HEK293T (cell line): ENCODE measurements at regions not wholly inside any gene's neighbourhood (a gene's known extent, or its start where the extent isn't known, plus 50 kb on each side); places are given as distances from the start of the nearest gene placed in this dataset.
"Not testable (repeated sequence)": the region's sequence is repeated elsewhere in the genome, so short reads cannot be mapped to it uniquely, and the experiment has no call there.

Experiments used
- CTCF ChIA-PET: fragments of 350-600 bp; formaldehyde crosslinking; extraction: SDS; loops from one replicate; lab custom pipeline; 2021; ENCODE audit warnings: antibody characterized with exemption, inconsistent platforms; lab: Yijun Ruan, JAX
- POLR2A ChIA-PET: fragments of 350-600 bp; formaldehyde crosslinking; extraction: SDS; loops from one replicate; lab custom pipeline; 2020; ENCODE audit warnings: antibody characterized with exemption, inconsistent platforms; lab: Yijun Ruan, JAX
- DNase-seq: peaks from one replicate; pipeline ENCODE4 v3.0.0; 2012; ENCODE audit warnings: mixed read lengths; ENCODE audit errors: extremely low spot score
- ARNT ChIP-seq: fragments of 450-650 bp; IDR thresholded peaks from 2 replicates; pipeline ENCODE4 v1.6.1; 2017; ENCODE audit warnings: mild to moderate bottlenecking
- BHLHE40 ChIP-seq: fragments of 450-650 bp; IDR thresholded peaks from 2 replicates; pipeline ENCODE4 v1.6.1; 2016; ENCODE audit warnings: mild to moderate bottlenecking, moderate library complexity, borderline replicate concordance
- CTBP1 ChIP-seq: fragments of 450-650 bp; IDR thresholded peaks from 2 replicates; pipeline ENCODE4 v1.6.1; 2016; ENCODE audit warnings: borderline replicate concordance
- ELF4 ChIP-seq: fragments of 450-650 bp; IDR thresholded peaks from 2 replicates; pipeline ENCODE4 v1.6.1; 2017; ENCODE audit warnings: antibody characterized with exemption
- FOXA1 ChIP-seq: fragments of 450-650 bp; IDR thresholded peaks from 2 replicates; pipeline ENCODE4 v1.6.1; 2016; ENCODE audit warnings: mild to moderate bottlenecking
- FOXK2 ChIP-seq: fragments of 450-650 bp; IDR thresholded peaks from 2 replicates; pipeline ENCODE4 v1.6.1; 2016; ENCODE audit warnings: mild to moderate bottlenecking
- FOXM1 ChIP-seq: fragments of 450-650 bp; IDR thresholded peaks from 2 replicates; pipeline ENCODE4 v1.6.1; 2017; ENCODE audit warnings: mild to moderate bottlenecking, borderline replicate concordance
- HDGF ChIP-seq: fragments of 450-650 bp; IDR thresholded peaks from 2 replicates; pipeline ENCODE4 v1.6.1; 2017; ENCODE audit warnings: antibody characterized with exemption, borderline replicate concordance
- L3MBTL2 ChIP-seq: fragments of 450-650 bp; conservative IDR thresholded peaks from 2 replicates; pipeline ENCODE4 v1.6.1; 2016; ENCODE audit warnings: mild to moderate bottlenecking
- LEF1 ChIP-seq: fragments of 450-650 bp; IDR thresholded peaks from 2 replicates; pipeline ENCODE4 v1.6.1; 2017; ENCODE audit warnings: mild to moderate bottlenecking, borderline replicate concordance
- NFRKB ChIP-seq: fragments of 450-650 bp; IDR thresholded peaks from 2 replicates; pipeline ENCODE4 v1.6.1; 2016; ENCODE audit warnings: mild to moderate bottlenecking, moderate library complexity
- SP1 ChIP-seq: fragments of 450-650 bp; IDR thresholded peaks from 2 replicates; pipeline ENCODE4 v1.6.1; 2017
- SUZ12 ChIP-seq: fragments of 450-650 bp; IDR thresholded peaks from 2 replicates; pipeline ENCODE4 v1.6.1; 2016; ENCODE audit warnings: mild to moderate bottlenecking
- TARDBP ChIP-seq: fragments of 450-650 bp; IDR thresholded peaks from 2 replicates; pipeline ENCODE4 v1.6.1; 2016
- ZNF384 ChIP-seq: fragments of 450-650 bp; IDR thresholded peaks from 2 replicates; pipeline ENCODE4 v1.6.1; 2016
- TF ChIP-seq, protein P1 (sequence below): fragments of 450-650 bp; IDR thresholded peaks from 2 replicates; pipeline ENCODE4 v1.6.1; 2016

DNA sequence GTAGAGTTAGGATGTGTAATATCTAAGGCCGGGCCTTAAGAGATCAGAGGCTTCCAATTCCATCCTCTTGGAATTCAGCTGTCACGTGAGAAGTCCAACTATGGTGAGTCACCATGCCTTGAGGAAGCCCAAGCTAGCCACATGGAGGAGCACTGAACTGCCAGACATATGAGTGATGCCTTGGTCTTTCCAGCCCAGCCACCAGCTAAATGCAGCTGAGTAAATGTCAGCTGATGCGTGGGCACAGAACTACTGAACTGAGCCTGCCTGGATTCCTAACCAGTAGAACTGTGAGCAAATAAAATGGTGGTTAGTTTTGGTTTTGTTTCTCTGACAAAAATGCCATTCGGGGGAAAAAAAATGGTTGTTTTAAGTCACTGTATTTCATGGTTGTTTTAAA lies 153.7 kb upstream of the SERTAD2 start:
- DNase-seq: no peak
- CTCF ChIA-PET: no interaction called here
- TF ChIP-seq SP1 (no peak), CTBP1 (no peak), FOXA1 (no peak), BHLHE40 (no peak), ZNF384 (no peak), TARDBP (no peak), SUZ12 (no peak), FOXM1 (no peak), ELF4 (no peak), HDGF (no peak), ARNT (no peak), NFRKB (no peak), L3MBTL2 (no peak), LEF1 (no peak), FOXK2 (no peak)
- TF ChIP-seq, protein P1, sequence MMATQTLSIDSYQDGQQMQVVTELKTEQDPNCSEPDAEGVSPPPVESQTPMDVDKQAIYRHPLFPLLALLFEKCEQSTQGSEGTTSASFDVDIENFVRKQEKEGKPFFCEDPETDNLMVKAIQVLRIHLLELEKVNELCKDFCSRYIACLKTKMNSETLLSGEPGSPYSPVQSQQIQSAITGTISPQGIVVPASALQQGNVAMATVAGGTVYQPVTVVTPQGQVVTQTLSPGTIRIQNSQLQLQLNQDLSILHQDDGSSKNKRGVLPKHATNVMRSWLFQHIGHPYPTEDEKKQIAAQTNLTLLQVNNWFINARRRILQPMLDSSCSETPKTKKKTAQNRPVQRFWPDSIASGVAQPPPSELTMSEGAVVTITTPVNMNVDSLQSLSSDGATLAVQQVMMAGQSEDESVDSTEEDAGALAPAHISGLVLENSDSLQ: no peak

DNA sequence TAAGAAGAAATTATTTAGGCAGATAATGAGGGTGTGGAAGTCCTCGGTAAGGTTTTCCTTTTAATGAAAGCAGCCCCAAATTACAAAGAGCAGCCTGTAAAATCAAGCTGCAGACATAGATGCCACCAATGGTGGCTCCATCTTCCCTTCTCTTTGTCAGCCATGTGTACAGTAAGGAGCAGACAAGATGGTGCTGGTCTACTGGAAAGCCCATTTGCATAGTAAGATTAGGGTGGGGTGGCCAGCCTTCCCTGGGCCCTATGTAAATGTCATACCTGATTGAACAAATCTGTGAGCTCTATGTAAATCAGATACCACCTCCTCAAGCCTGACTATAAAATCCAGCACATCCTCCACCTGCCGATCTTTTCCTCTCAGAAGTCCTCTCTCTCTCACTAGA lies 154.4 kb upstream of the SERTAD2 start:
- no peak for DNase-seq
- CTCF ChIA-PET: no interaction called here
- TF ChIP-seq ZNF384 (no peak), BHLHE40 (no peak)
- POLR2A ChIA-PET: no interaction called here

More for the DNA sequence above, 153.7 kb upstream of the SERTAD2 start:
- POLR2A ChIA-PET: no interaction called here

DNA sequence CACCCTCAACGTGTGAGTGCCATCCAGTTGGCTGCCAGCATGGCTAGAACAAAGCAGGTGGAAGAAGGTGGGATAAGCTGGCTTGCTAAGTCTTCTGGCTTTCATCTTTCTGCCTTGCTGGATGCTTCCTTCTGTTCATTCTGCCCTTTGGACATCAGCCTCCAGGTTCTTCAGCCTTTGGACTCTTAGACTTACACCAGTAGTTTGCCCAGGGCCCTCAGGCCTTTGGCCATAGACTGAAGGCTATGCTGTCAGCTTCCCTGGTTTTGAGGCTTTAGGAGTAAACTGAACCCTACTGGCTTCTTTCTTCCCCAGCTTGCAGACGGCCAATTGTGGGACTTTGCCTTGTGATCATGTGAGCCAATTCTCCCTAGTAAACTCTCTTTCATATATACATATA lies 155.0 kb upstream of the SERTAD2 start:
- DNase-seq: no peak
- CTCF ChIA-PET: no interaction called here
- POLR2A ChIA-PET: no interaction called here
- TF ChIP-seq NFRKB (no peak), HDGF (no peak), ELF4 (no peak), FOXK2 (no peak), BHLHE40 (no peak), ARNT (no peak)

DNA sequence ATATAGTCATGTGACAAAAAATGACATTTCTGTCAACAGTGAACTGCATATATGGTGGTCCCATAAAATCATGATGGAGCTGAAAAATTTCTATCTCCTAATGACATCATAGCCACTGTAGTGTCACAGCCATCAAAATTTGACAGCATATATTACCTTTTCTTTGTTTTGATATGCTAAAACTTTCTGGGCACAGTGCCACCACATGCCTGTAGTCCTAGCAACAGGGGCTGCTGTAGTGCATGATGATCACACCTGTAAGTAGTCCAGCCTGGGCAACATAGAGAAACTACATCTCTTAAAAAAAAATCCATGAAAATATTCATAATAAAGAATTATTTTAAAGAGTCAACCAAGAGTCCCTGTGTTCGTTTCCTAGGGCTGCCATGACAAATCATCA lies 155.5 kb upstream of the SERTAD2 start:
- POLR2A ChIA-PET: no interaction called here
- no peak for TF ChIP-seq FOXA1
- CTCF ChIA-PET: interaction anchor here (0.7 kb wide), 1 partner anchor 91 kb away, joined by 3 read pairs; no protein-coding TSS in a partner anchor
- no peak for DNase-seq

DNA sequence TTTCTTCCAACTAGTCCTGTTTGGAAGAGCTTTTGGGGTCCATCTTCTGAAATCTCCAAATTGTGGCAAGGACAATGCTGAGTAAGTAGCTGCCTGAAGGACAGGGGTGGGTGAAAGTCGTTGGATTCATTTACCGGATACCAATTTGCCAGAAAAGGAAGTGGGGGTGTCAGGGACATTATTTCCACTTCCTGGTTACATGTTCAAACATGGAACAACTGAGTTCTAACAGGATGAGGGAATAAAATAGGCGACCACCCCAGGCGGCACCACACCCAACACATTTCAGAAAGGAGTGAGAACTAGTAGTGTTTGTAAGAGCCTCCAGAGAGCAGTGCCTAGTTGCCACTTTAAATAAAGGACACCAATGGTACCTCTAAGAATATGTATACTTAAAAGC lies 158.6 kb upstream of the SERTAD2 start:
- DNase-seq: no peak
- TF ChIP-seq TARDBP (no peak), ARNT (no peak), L3MBTL2 (no peak), ZNF384 (no peak)
- TF ChIP-seq, protein P1: no peak
- CTCF ChIA-PET: no interaction called here
- POLR2A ChIA-PET: no interaction called here

DNA sequence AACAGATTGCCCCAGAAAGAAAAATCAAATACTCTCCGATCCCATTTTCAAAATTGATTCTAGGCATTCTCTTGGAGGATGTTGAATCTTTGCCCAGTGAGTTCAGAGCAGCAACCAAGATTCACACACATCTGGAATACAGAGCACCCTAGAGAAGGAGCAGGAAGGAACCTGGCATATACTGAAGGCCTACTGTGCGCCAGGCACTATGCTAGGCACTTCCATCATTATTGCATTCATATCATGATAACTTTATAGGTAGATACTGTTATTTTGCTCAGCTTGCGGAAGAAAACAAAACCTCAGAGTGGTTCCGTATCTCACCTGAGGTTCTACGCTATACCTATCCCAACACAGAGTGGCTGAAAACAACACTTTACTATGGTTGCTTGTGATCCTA lies 160.3 kb upstream of the SERTAD2 start:
- DNase-seq: no peak
- TF ChIP-seq SUZ12: no peak
- TF ChIP-seq HDGF: no peak
- TF ChIP-seq LEF1: no peak
- TF ChIP-seq, protein P1: no peak
- no peak for TF ChIP-seq ARNT
- TF ChIP-seq L3MBTL2: no peak
- no peak for TF ChIP-seq BHLHE40
- TF ChIP-seq CTBP1: no peak
- no peak for TF ChIP-seq SP1
- no peak for TF ChIP-seq ELF4
- no peak for TF ChIP-seq FOXM1
- no peak for TF ChIP-seq NFRKB
- TF ChIP-seq TARDBP: no peak
- CTCF ChIA-PET: interaction anchor here (0.6 kb wide), 1 partner anchor 16 kb away, joined by 3 read pairs; no protein-coding TSS in a partner anchor
- POLR2A ChIA-PET: no interaction called here

DNA sequence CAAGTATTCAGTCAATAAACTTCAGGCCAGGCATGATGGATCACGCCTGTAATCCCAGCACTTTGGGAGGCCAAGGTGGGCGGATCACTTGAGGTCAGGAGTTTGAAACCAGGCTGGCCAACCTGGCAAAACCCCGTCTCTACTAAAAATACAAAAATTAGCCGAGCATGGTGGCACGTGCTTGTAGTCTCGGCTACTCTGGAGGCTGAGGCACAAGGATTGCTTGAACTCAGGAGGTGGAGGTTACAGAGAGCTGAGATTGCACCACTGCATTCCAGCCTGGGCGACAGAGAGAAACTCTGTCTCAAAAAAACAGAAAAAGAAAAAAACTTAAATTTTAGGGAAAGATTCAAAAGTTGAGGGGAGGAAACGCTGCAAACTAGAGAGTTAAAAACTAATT lies 162.8 kb upstream of the SERTAD2 start:
- CTCF ChIA-PET, POLR2A ChIA-PET, DNase-seq: not testable (repeated sequence)

DNA sequence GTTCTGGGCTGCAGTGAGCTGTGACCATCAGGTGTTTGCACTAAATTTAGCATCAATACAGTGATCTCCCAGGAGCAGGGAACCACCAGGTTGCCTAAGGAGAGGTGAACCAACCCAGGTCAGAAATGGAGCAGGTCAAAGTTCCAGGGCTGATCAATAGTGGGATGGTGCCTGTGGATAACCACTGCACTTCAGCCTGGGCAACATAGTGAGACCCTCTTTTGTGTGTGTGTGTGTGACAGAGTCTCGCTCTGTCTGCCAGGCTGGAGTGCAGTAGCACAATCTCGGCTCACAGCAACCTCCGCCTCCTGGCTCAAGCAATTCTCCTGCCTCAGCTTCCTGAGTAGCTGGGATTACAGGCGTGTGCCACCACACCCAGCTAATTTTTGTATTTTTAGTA lies 163.7 kb upstream of the SERTAD2 start:
- TF ChIP-seq SUZ12: no peak
- DNase-seq: no peak
- ChIA-PET CTCF (no interaction called here), POLR2A (no interaction called here)
